ELR (cell line): ENCODE measurements at regions not wholly inside any gene's neighbourhood (a gene's known extent, or its start where the extent isn't known, plus 50 kb on each side); places are given as distances from the start of the nearest gene placed in this dataset.

ENCODE experiments used
- DNase-seq: peaks from one replicate; pipeline ENCODE4 v3.0.0-alpha.2; 2015; ENCODE audit warnings: low read depth

DNA sequence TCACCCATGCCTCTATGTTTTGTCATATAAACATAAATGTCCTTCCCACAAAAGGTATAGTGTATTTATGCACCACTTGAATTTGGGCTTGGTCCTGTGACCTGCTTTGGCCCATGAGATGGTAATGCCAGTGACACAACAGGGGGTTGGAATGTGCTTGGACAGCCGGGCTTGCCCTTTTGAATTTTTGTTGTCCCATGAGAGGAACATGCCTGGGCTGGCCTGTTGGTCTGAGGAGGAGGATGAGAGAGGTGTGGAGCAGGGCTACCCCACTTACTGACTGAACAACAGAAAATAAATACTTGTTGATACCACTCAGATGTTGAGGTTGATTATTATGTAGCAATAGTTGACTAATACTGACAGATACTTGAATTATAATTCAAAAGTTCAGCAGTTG, 63.2 kb upstream of the TCF4 start:
- DNase-seq, result no peak

- peak; percentile 25 for DNase-seq
These were observed 62.4 kb upstream of the TCF4 start for GRCh38 chr18:55650363-55650870.

- DNase-seq, result no peak
These were observed 59.3 kb upstream of the TCF4 start for GRCh38 chr18:55647331-55647730.

GRCh38 chr18:55642191-55642590, 54.2 kb upstream of the TCF4 start:
- DNase-seq, result no peak

- DNase-seq, result no peak
These were observed 53.5 kb upstream of the TCF4 start for GRCh38 chr18:55641486-55641885.
